ENCODE measurements at regions not wholly inside any gene's neighbourhood (a gene's known extent, or its start where the extent isn't known, plus 50 kb on each side); places are given as distances from the start of the nearest gene placed in this dataset.

DNA sequence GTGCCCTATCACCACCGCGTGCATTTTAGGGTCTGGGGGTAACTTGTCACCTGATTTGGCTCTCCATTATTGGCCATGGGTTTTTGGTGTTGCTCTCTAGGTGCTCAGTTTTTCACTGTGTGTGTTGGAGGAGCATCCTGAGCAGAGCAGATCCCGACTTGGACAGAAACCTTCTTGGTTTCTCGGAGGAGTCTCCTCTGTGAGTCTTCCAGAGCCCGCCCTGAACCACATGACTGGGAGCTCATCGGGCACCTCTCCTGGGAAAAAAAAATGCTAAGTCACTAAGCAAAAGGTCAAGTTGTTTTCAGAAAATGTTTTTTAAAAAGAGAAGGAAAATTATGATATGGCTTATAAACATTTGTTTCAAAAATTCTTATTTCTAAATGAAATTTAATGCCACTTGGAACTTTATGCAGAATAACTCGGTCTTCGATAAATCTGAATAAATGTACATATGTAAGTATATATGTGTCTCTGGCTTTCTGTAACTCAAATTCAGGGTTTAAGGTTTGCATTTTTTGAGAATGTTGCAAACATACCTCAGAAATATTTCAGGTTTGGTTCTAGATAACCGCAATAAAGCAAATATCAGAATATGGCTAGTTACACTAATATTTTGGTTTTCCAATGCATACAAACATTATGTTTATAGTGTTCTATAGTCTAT lies 255.2 kb downstream of the AUH start:
- H3K36me3 ChIP-seq = no peaks in the 10 kb centered on the region
- intact Hi-C loops (cut with DNase I; ENCODE audit: low total_unique reads) = no loop called here
- WGBS, 5 donors = 86 to 94% (median 91%) methylated on average over 9 of the region's 9 CpGs

DNA sequence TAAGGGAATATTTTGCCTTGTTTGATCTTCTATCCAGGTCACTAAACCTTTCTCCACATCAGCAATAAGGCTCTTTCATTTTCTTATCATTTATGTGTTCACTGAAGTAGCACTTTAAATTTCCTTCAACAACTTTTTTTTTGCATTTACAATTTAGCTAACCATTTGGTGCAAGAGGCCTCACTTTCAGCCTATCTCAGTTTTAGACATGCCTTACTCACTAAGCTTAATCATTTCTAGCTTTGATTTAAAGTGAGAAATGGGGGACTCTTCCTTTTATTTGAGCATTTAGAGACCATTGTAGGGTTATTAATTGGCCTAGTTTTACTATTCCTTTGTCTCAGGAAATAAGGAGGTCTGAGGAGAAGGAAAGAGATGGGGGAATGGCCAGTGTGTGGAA lies 250.5 kb downstream of the AUH start:
- TF ChIP-seq POLR2AphosphoS5 (IDR thresholded peaks at IDR 0.05) (no peak), POLR2A (IDR thresholded peaks at IDR 0.05) (no peak)
- TF ChIP-seq, protein P1, sequence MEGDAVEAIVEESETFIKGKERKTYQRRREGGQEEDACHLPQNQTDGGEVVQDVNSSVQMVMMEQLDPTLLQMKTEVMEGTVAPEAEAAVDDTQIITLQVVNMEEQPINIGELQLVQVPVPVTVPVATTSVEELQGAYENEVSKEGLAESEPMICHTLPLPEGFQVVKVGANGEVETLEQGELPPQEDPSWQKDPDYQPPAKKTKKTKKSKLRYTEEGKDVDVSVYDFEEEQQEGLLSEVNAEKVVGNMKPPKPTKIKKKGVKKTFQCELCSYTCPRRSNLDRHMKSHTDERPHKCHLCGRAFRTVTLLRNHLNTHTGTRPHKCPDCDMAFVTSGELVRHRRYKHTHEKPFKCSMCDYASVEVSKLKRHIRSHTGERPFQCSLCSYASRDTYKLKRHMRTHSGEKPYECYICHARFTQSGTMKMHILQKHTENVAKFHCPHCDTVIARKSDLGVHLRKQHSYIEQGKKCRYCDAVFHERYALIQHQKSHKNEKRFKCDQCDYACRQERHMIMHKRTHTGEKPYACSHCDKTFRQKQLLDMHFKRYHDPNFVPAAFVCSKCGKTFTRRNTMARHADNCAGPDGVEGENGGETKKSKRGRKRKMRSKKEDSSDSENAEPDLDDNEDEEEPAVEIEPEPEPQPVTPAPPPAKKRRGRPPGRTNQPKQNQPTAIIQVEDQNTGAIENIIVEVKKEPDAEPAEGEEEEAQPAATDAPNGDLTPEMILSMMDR (IDR thresholded peaks at IDR 0.05 in 8 of 11, conservative IDR thresholded peaks at IDR 0.05 in 3 of 11) = no peak
- no peaks in the 10 kb centered on the region for H3K36me3 ChIP-seq
- H3K27me3 ChIP-seq (replicated peaks in 1 of 7) = peaks cover 0 to 3% (median 0%) of the 10 kb centered on the region in 7 donors
- no peak overlapping the region for H3K27ac ChIP-seq
- intact Hi-C loops (cut with DNase I; ENCODE audit: low total_unique reads) = no loop called here
- H3K4me3 ChIP-seq = no peak overlapping the region
- no peak for DNase-seq
- H3K9me3 ChIP-seq = peaks cover 0 to 21% (median 16%) of the 10 kb centered on the region in 8 donors
- no peaks in the 10 kb centered on the region for H3K4me1 ChIP-seq

More for the DNA sequence above, 255.2 kb downstream of the AUH start:
- no peak for DNase-seq
- Histone ChIP-seq H3K4me3 (no peak overlapping the region), H3K27me3 (replicated peaks in 1 of 7) (no peaks in the 10 kb centered on the region), H3K27ac (no peak overlapping the region), H3K4me1 (peaks cover 1 to 10% (median 6%) of the 10 kb centered on the region in 6 donors), H3K9me3 (peaks cover 0 to 21% (median 16%) of the 10 kb centered on the region in 8 donors)
- no peak for TF ChIP-seq POLR2AphosphoS5 (IDR thresholded peaks at IDR 0.05)
- TF ChIP-seq, protein P1 (IDR thresholded peaks at IDR 0.05 in 8 of 11, conservative IDR thresholded peaks at IDR 0.05 in 3 of 11) = no peak
- no peak for TF ChIP-seq POLR2A (IDR thresholded peaks at IDR 0.05)

DNA sequence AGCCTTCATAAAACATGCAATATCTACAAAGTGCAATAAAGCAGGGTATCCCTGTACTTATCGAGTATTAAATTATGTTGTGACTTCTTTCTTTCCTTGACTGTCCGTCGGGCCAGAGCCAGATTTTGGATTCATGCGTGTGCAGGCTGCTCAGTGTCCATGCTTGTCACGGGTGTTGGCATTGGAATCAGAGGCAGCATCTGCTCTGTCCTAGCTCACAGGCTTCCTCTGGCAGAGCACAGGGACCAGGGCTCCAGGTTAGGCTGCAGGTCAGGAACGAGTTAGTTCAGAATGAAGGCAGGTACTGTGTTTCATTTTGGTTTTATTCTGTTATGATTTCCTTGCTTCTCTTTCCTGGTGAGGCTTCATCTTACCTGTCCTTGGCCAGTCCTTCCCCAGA lies 249.8 kb downstream of the AUH start:
- Histone ChIP-seq H3K27ac (no peak overlapping the region), H3K4me1 (no peaks in the 10 kb centered on the region), H3K4me3 (no peak overlapping the region), H3K27me3 (replicated peaks in 1 of 7) (peaks cover 0 to 5% (median 0%) of the 10 kb centered on the region in 7 donors), H3K36me3 (no peaks in the 10 kb centered on the region), H3K9me3 (peaks cover 0 to 21% (median 16%) of the 10 kb centered on the region in 8 donors)
- TF ChIP-seq POLR2AphosphoS5 (IDR thresholded peaks at IDR 0.05) = no peak
- no peak for TF ChIP-seq POLR2A (IDR thresholded peaks at IDR 0.05)
- 90 to 99% (median 95%) methylated on average over 6 of the region's 6 CpGs for WGBS, 5 donors
- no peak for DNase-seq
- intact Hi-C loops (cut with DNase I; ENCODE audit: low total_unique reads) = no loop called here

DNA sequence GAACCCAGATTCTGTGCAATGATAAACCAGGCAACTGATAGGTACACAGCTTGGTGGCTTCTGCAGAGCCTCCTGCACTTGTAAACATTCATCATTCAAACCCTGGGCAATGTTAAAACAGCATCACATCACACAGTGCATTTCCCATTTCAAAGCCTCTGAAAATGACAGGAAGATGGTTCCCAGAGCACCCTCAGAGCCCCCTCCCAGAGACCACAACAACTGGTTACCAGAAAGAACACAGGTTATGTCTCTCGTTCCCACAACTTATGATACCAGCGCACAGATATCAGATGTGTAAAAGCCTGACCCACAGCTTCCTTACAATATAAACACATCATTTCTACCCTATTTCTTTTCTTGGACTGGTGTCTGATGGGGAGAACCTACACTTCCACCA lies 248.7 kb downstream of the AUH start:
- 72 to 89% (median 82%) methylated on average over 2 of the region's 2 CpGs for WGBS, 5 donors
- no peak for TF ChIP-seq POLR2A (IDR thresholded peaks at IDR 0.05)
- TF ChIP-seq, protein P1 (IDR thresholded peaks at IDR 0.05 in 8 of 11, conservative IDR thresholded peaks at IDR 0.05 in 3 of 11) = no peak
- TF ChIP-seq POLR2AphosphoS5 (IDR thresholded peaks at IDR 0.05) = no peak
- Histone ChIP-seq H3K27ac (no peak overlapping the region), H3K4me3 (no peak overlapping the region), H3K36me3 (no peaks in the 10 kb centered on the region), H3K27me3 (replicated peaks in 1 of 7) (peaks cover 0 to 13% (median 0%) of the 10 kb centered on the region in 7 donors), H3K9me3 (peaks cover 0 to 21% (median 16%) of the 10 kb centered on the region in 8 donors), H3K4me1 (peaks cover 0 to 7% (median 4%) of the 10 kb centered on the region in 6 donors)
- intact Hi-C loops (cut with DNase I; ENCODE audit: low total_unique reads) = no loop called here
- no peak for DNase-seq
